B cell (primary cell): ENCODE measurements at regions not wholly inside any gene's neighbourhood (a gene's known extent, or its start where the extent isn't known, plus 50 kb on each side); places are given as distances from the start of the nearest gene placed in this dataset.

ENCODE experiments used
- ATAC-seq: fragments of 200-7000 bp; cut with Tn5 transposase; one replicate; pipeline ENCODE4 v1.10.0; 2021; ENCODE audit warnings: low read depth, mild to moderate bottlenecking, moderate number of reproducible peaks, moderate library complexity
- CTCF ChIA-PET: fragments of 350-600 bp; sonication (Branson Sonifier 250); formaldehyde crosslinking; loops from one replicate; lab custom pipeline; 2021; ENCODE audit warnings: antibody characterized with exemption, inconsistent platforms; lab: Charles Lee
- POLR2A ChIA-PET: fragments of 350-600 bp; sonication (Branson Sonifier 250); formaldehyde crosslinking; loops from one replicate; lab custom pipeline; 2021; ENCODE audit warnings: antibody characterized with exemption; lab: Charles Lee
- DNase-seq: peaks from one replicate; pipeline ENCODE4 v3.0.0; 2013
- H2AFZ ChIP-seq: 2 replicates; pipeline ENCODE4 v1.6.1; 2012; ENCODE audit warnings: mild to moderate bottlenecking, low read depth, low read length; ENCODE audit not compliant: insufficient read depth, poor library complexity, severe bottlenecking
- H3K27ac ChIP-seq, 2 donors: 1 replicate in 1 of 2; 2 replicates in 1 of 2; pipeline ENCODE4 v1.5.1; 2012 to 2013; ENCODE audit warnings: low read length in 2 of 2, mild to moderate bottlenecking in 2 of 2, moderate library complexity in 1 of 2
- H3K27me3 ChIP-seq, 4 experiments: fragments of 200-600 bp in 1 of 4; sonication (generic) in 1 of 4; replicated peaks in 1 of 4; 1 replicate in 2 of 4; 2 replicates in 2 of 4; pipeline versions ENCODE4 v1.6.1 to v1.7.0; 2013 to 2016; ENCODE audit warnings: low read length in 3 of 4, mild to moderate bottlenecking in 2 of 4, mixed read lengths in 1 of 4, moderate library complexity in 1 of 4; ENCODE audit not compliant: insufficient read depth in 4 of 4, control insufficient read depth in 3 of 4; ENCODE audit errors: control extremely low read depth in 1 of 4
- H3K36me3 ChIP-seq, 2 experiments: replicated peaks in 1 of 2; 1 replicate in 1 of 2; 2 replicates in 1 of 2; pipeline versions ENCODE4 v1.6.1 to v1.7.1; 2013; ENCODE audit warnings: low read length in 1 of 2; ENCODE audit not compliant: insufficient read depth in 2 of 2, control insufficient read depth in 1 of 2; ENCODE audit errors: control extremely low read depth in 1 of 2, extremely low read depth in 1 of 2
- H3K4me1 ChIP-seq, 2 donors: fragments of 200-600 bp in 1 of 2; sonication (generic) in 1 of 2; 1 replicate in 1 of 2; 2 replicates in 1 of 2; pipeline versions ENCODE4 v1.5.1 to v1.6.1; 2013 to 2017; ENCODE audit warnings: low read length in 2 of 2; ENCODE audit not compliant: control insufficient read depth in 2 of 2, insufficient read depth in 2 of 2
- H3K4me2 ChIP-seq: replicated peaks from 2 replicates; pipeline ENCODE3; 2012; ENCODE audit warnings: mild to moderate bottlenecking, low read depth, low read length; ENCODE audit not compliant: poor library complexity, severe bottlenecking
- H3K4me3 ChIP-seq, 5 experiments: fragments of 200-600 bp in 1 of 5; sonication (generic) in 1 of 5; 1 replicate in 3 of 5; 2 replicates in 2 of 5; pipeline versions ENCODE4 v1.5.1 to v1.7.0; 2011 to 2016; ENCODE audit warnings: low read length in 4 of 5, mild to moderate bottlenecking in 4 of 5, low read depth in 2 of 5, control low read depth in 1 of 5, moderate library complexity in 1 of 5; ENCODE audit not compliant: insufficient read depth in 1 of 5; ENCODE audit errors: control extremely low read depth in 1 of 5, extremely low read depth in 1 of 5
- H3K79me2 ChIP-seq: fragments of 200-600 bp; sonication (generic); one replicate; pipeline ENCODE4 v1.6.0; 2016; ENCODE audit warnings: low read length; ENCODE audit not compliant: control insufficient read depth, insufficient read depth
- H3K9ac ChIP-seq: fragments of 200-600 bp; sonication (generic); 2 replicates; pipeline ENCODE4 v1.6.1; 2017; ENCODE audit warnings: mild to moderate bottlenecking, low read length, moderate library complexity
- H3K9me3 ChIP-seq, 3 donors: one replicate each; pipeline versions ENCODE4 v1.6.1 to v1.7.1; 2013; ENCODE audit warnings: low read length in 2 of 3; ENCODE audit not compliant: control insufficient read depth in 2 of 3, insufficient read depth in 1 of 3; ENCODE audit errors: control extremely low read depth in 1 of 3
- H4K20me1 ChIP-seq: 2 replicates; pipeline ENCODE4 v1.6.0; 2012; ENCODE audit warnings: mild to moderate bottlenecking, low read length; ENCODE audit not compliant: insufficient read depth, control insufficient read depth, poor library complexity, severe bottlenecking
- H3K27ac Mint-ChIP-seq: one replicate; pipeline ENCODE4 v1.8.0; 2021; ENCODE audit warnings: mixed read lengths
- H3K27me3 Mint-ChIP-seq: one replicate; pipeline ENCODE4 v1.8.0; 2021; ENCODE audit warnings: mixed read lengths
- H3K4me1 Mint-ChIP-seq: one replicate; pipeline ENCODE4 v1.8.0; 2021; ENCODE audit warnings: mixed read lengths
- H3K4me3 Mint-ChIP-seq: one replicate; pipeline ENCODE4 v1.8.0; 2021; ENCODE audit warnings: mixed read lengths
- H3K9me3 Mint-ChIP-seq: one replicate; pipeline ENCODE4 v1.8.0; 2022; ENCODE audit warnings: mixed read lengths; ENCODE audit not compliant: insufficient read depth
- EZH2 ChIP-seq: IDR thresholded peaks from 2 replicates; pipeline ENCODE4 v1.6.1; 2012; ENCODE audit warnings: borderline replicate concordance, low read depth, mild to moderate bottlenecking, moderate library complexity, low read length; ENCODE audit not compliant: insufficient read depth, poor library complexity, severe bottlenecking
- WGBS: methylation state at CpG from one replicate; pipeline ENCODE4 v1.1.5; 2013; ENCODE audit warnings: missing lambda C conversion rate; ENCODE audit not compliant: insufficient coverage; 5-methylcytosine and 5-hydroxymethylcytosine counted together
- intact Hi-C: fragments of 100-400 bp; cut with micrococcal nuclease; formaldehyde crosslinking; loops from one replicate; pipeline ENCODE4 v1.10.0; 2022
- TF ChIP-seq, protein P1 (sequence below): fragments of 200-600 bp; IDR thresholded peaks from one replicate; pipeline ENCODE4 v1.8.0; 2022; ENCODE audit warnings: antibody characterized with exemption, mild to moderate bottlenecking

DNA sequence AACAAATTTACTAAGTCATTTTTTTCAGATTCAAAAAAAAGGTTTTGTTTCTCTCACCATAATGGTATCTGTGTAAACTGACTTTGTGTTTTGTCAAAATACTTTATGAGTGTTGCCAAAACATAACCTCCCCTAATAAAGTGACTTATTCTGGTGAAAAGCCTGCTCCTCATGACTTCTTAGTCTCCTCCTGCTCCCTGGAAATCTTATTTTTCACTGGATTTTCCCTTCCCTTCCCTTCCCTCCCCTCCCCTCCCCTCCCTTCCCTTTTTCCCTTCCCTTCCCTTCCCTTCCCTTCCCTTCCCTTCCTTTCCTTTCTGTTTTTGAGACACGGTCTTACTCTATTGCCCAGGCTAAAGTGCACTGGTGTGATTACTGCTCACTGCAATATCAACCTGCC is 650.1 kb upstream of the GHITM start:
- no peak for DNase-seq
- WGBS, result 100% methylated on average over 1 of the region's 1 CpG
- POLR2A ChIA-PET, result no interaction called here
- peaks cover 0 to 3% (median 0%) of the 10 kb centered on the region in 3 donors for H3K9me3 ChIP-seq
- intact Hi-C loops, result no loop called here
- TF ChIP-seq EZH2, result no peak
- TF ChIP-seq, protein P1, sequence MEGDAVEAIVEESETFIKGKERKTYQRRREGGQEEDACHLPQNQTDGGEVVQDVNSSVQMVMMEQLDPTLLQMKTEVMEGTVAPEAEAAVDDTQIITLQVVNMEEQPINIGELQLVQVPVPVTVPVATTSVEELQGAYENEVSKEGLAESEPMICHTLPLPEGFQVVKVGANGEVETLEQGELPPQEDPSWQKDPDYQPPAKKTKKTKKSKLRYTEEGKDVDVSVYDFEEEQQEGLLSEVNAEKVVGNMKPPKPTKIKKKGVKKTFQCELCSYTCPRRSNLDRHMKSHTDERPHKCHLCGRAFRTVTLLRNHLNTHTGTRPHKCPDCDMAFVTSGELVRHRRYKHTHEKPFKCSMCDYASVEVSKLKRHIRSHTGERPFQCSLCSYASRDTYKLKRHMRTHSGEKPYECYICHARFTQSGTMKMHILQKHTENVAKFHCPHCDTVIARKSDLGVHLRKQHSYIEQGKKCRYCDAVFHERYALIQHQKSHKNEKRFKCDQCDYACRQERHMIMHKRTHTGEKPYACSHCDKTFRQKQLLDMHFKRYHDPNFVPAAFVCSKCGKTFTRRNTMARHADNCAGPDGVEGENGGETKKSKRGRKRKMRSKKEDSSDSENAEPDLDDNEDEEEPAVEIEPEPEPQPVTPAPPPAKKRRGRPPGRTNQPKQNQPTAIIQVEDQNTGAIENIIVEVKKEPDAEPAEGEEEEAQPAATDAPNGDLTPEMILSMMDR, result no peak
- H3K4me1 ChIP-seq, result no peaks in the 10 kb centered on the region
- no peak overlapping the region for H3K27ac Mint-ChIP-seq
- CTCF ChIA-PET, result no interaction called here
- no peaks in the 10 kb centered on the region for H3K36me3 ChIP-seq
- H3K4me3 Mint-ChIP-seq, result no peak overlapping the region
- no peak for ATAC-seq
- H3K27me3 ChIP-seq, result no peaks in the 10 kb centered on the region
- H3K9ac ChIP-seq, result no peak overlapping the region
- no peak overlapping the region for H3K27ac ChIP-seq
- H3K27me3 Mint-ChIP-seq, result no peaks in the 10 kb centered on the region
- H3K4me2 ChIP-seq, result no peak overlapping the region
- H3K79me2 ChIP-seq, result no peaks in the 10 kb centered on the region
- H3K4me3 ChIP-seq, result no peak overlapping the region
- no peaks in the 10 kb centered on the region for H3K4me1 Mint-ChIP-seq
- no peaks in the 10 kb centered on the region for H4K20me1 ChIP-seq
- no peaks in the 10 kb centered on the region for H3K9me3 Mint-ChIP-seq
- H2AFZ ChIP-seq, result no peak overlapping the region

DNA sequence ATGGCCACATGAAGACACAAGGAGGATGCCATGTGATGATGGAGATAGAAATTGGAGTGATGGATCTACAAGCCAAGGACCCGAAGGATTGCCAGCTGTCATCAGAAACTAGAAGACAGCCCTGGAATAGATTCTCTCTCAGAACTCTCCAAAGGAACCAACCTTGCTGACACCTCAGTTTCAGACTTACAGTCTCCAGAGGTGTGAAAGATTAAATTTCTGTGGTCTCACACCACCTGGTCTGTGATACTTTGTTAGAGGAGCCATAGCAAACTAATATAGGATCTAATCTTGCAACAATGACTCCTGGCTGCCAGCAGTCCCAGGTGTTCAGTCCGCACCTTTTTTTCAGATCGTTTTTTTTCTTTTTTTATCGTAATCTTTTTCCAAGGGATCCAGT is 647.3 kb upstream of the GHITM start:
- Histone ChIP-seq H3K4me3 (no peak overlapping the region), H2AFZ (no peak overlapping the region), H3K36me3 (no peaks in the 10 kb centered on the region), H3K27me3 (no peaks in the 10 kb centered on the region), H3K9me3 (peaks cover 0 to 3% (median 0%) of the 10 kb centered on the region in 3 donors), H3K4me2 (no peak overlapping the region), H3K27ac (no peak overlapping the region), H4K20me1 (no peaks in the 10 kb centered on the region), H3K4me1 (no peaks in the 10 kb centered on the region), H3K79me2 (no peaks in the 10 kb centered on the region), H3K9ac (no peak overlapping the region)
- Mint-ChIP-seq H3K27ac (no peak overlapping the region), H3K4me1 (no peaks in the 10 kb centered on the region), H3K27me3 (no peaks in the 10 kb centered on the region), H3K9me3 (no peaks in the 10 kb centered on the region), H3K4me3 (no peak overlapping the region)
- ATAC-seq (no peak), DNase-seq (no peak)
- TF ChIP-seq EZH2, result no peak
- TF ChIP-seq, protein P1, result no peak
- ChIA-PET CTCF (no interaction called here), POLR2A (no interaction called here)
- intact Hi-C loops, result no loop called here
- WGBS, result no CpG with 5 or more reads among the region's 4 CpGs
